Gastrocnemius medialis (tissue), 4 donors: ENCODE measurements at regions not wholly inside any gene's neighbourhood (a gene's known extent, or its start where the extent isn't known, plus 50 kb on each side); places are given as distances from the start of the nearest gene placed in this dataset.
"Not testable (repeated sequence)": the region's sequence is repeated elsewhere in the genome, so short reads cannot be mapped to it uniquely, and the experiment has no call there.

ENCODE experiments used
- ATAC-seq, 2 donors: fragments of 150-250 bp; one replicate each; pipeline ENCODE4 v1.9.1; 2016
- DNase-seq, 2 donors: peaks; one replicate each; pipeline ENCODE4 v3.0.0-alpha.2; 2019
- H3K27ac ChIP-seq, 4 donors: fragments of 200-600 bp; sonication (generic); 1 replicate in 1 of 4; 2 replicates in 3 of 4; pipeline ENCODE4 v1.5.1; 2016 to 2018; ENCODE audit warnings: mild to moderate bottlenecking in 2 of 4, moderate library complexity in 1 of 4
- H3K27me3 ChIP-seq, 3 donors: fragments of 200-600 bp; sonication (generic) in 2 of 3; 1 replicate in 1 of 3; 2 replicates in 2 of 3; pipeline versions ENCODE4 v1.5.1 to v1.6.0; 2016 to 2019; ENCODE audit warnings: mild to moderate bottlenecking in 1 of 3, moderate library complexity in 1 of 3
- H3K36me3 ChIP-seq, 2 donors: fragments of 200-600 bp; sonication (generic) in 1 of 2; one replicate each; pipeline ENCODE4 v1.5.1; 2017 to 2018
- H3K4me1 ChIP-seq, 2 donors: fragments of 200-600 bp; sonication (generic) in 1 of 2; one replicate each; pipeline ENCODE4 v1.5.1; 2016 to 2017; ENCODE audit warnings: mild to moderate bottlenecking in 2 of 2
- H3K4me3 ChIP-seq, 4 donors: fragments of 200-600 bp; sonication (generic) in 3 of 4; 1 replicate in 1 of 4; 2 replicates in 3 of 4; pipeline ENCODE4 v1.5.1; 2016 to 2019; ENCODE audit warnings: mild to moderate bottlenecking in 2 of 4
- H3K9me3 ChIP-seq, 3 donors: fragments of 200-600 bp; sonication (generic) in 2 of 3; 1 replicate in 1 of 3; 2 replicates in 2 of 3; pipeline ENCODE4 v1.5.1; 2016 to 2019
- CTCF ChIP-seq, 5 experiments: fragments of 450-650 bp in 3 of 5; fragments of 200-600 bp in 2 of 5; sonication (generic) in 2 of 5; IDR thresholded peaks in 4 of 5; conservative IDR thresholded peaks in 1 of 5; 1 replicate in 4 of 5; 2 replicates in 1 of 5; pipeline ENCODE4 v1.5.1; 2016 to 2019; ENCODE audit warnings: antibody characterized with exemption in 5 of 5, mild to moderate bottlenecking in 3 of 5, moderate library complexity in 3 of 5
- POLR2A ChIP-seq, 2 donors: fragments of 450-650 bp; IDR thresholded peaks; one replicate each; pipeline ENCODE4 v1.6.1; 2017; ENCODE audit warnings: antibody characterized with exemption in 2 of 2, mild to moderate bottlenecking in 2 of 2, moderate library complexity in 2 of 2
- in situ Hi-C, 4 donors: fragments of 200-750 bp; cut with MboI; loops; one replicate each; pipeline versions ENCODE4 v1.15.0 to v1.8.0; 2017; ENCODE audit warnings: low sequenced_read_pairs in 4 of 4
- intact Hi-C: fragments of 100-400 bp; cut with DNase I; formaldehyde crosslinking; loops from one replicate; pipeline ENCODE4 v1.15.1; 2023; ENCODE audit warnings: low total_unique reads

- intact Hi-C loops (no loop called here), in situ Hi-C loops (no loop called here)
Observed at GRCh38 chr2:215724146-215724545, 288.3 kb upstream of the FN1 start.

GRCh38 chr2:215723631-215724011 lies 287.8 kb upstream of the FN1 start:
- Histone ChIP-seq H3K4me1 (no peaks in the 10 kb centered on the region), H3K9me3 (no peaks in the 10 kb centered on the region), H3K36me3 (no peaks in the 10 kb centered on the region), H3K4me3 (no peak overlapping the region), H3K27ac (no peak overlapping the region), H3K27me3 (no peaks in the 10 kb centered on the region)
- in situ Hi-C loops (no loop called here), intact Hi-C loops (no loop called here)
- no peak for ATAC-seq
- no peak for TF ChIP-seq CTCF (IDR thresholded peaks at IDR 0.05 in 4 of 5, conservative IDR thresholded peaks at IDR 0.05 in 1 of 5)
- no peak for TF ChIP-seq POLR2A (IDR thresholded peaks at IDR 0.05)
- no peak for DNase-seq

More at GRCh38 chr2:215724146-215724545, 288.3 kb upstream of the FN1 start:
- no peak for TF ChIP-seq POLR2A (IDR thresholded peaks at IDR 0.05)
- DNase-seq (no peak), ATAC-seq (no peak)
- Histone ChIP-seq H3K9me3 (no peaks in the 10 kb centered on the region), H3K27ac (no peak overlapping the region), H3K36me3 (no peaks in the 10 kb centered on the region), H3K4me1 (no peaks in the 10 kb centered on the region), H3K4me3 (no peak overlapping the region), H3K27me3 (no peaks in the 10 kb centered on the region)

- no peak for ATAC-seq
- no peaks in the 10 kb centered on the region for H3K27me3 ChIP-seq
- TF ChIP-seq POLR2A (IDR thresholded peaks at IDR 0.05) (no peak), CTCF (IDR thresholded peaks at IDR 0.05 in 4 of 5, conservative IDR thresholded peaks at IDR 0.05 in 1 of 5) (no peak)
- H3K4me1 ChIP-seq, result no peaks in the 10 kb centered on the region
- H3K4me3 ChIP-seq, result no peak overlapping the region
- no peak overlapping the region for H3K27ac ChIP-seq
- no peak for DNase-seq
- no peaks in the 10 kb centered on the region for H3K9me3 ChIP-seq
- H3K36me3 ChIP-seq, result no peaks in the 10 kb centered on the region
- in situ Hi-C loops, result no loop called here
- intact Hi-C loops, result no loop called here
Observed at GRCh38 chr2:215722986-215723630, 287.2 kb upstream of the FN1 start.

- Histone ChIP-seq H3K9me3 (no peaks in the 10 kb centered on the region), H3K4me3 (no peak overlapping the region), H3K4me1 (no peaks in the 10 kb centered on the region), H3K27me3 (no peaks in the 10 kb centered on the region), H3K36me3 (no peaks in the 10 kb centered on the region), H3K27ac (no peak overlapping the region)
- no peak for DNase-seq
- no peak for ATAC-seq
- intact Hi-C loops, result no loop called here
- in situ Hi-C loops, result no loop called here
- no peak for TF ChIP-seq CTCF (IDR thresholded peaks at IDR 0.05 in 4 of 5, conservative IDR thresholded peaks at IDR 0.05 in 1 of 5)
- no peak for TF ChIP-seq POLR2A (IDR thresholded peaks at IDR 0.05)
Observed at GRCh38 chr2:215722125-215722524, 286.3 kb upstream of the FN1 start.

- intact Hi-C loops, H3K27ac ChIP-seq, in situ Hi-C loops: not testable (repeated sequence)
Observed at GRCh38 chr2:215721515-215721914, 285.6 kb upstream of the FN1 start.

GRCh38 chr2:215718890-215719289 lies 283.0 kb upstream of the FN1 start:
- TF ChIP-seq CTCF (IDR thresholded peaks at IDR 0.05 in 4 of 5, conservative IDR thresholded peaks at IDR 0.05 in 1 of 5) (no peak), POLR2A (IDR thresholded peaks at IDR 0.05) (no peak)
- Histone ChIP-seq H3K27me3 (no peaks in the 10 kb centered on the region), H3K4me1 (no peaks in the 10 kb centered on the region), H3K27ac (no peak overlapping the region), H3K36me3 (no peaks in the 10 kb centered on the region), H3K4me3 (no peak overlapping the region), H3K9me3 (no peaks in the 10 kb centered on the region)
- intact Hi-C loops (no loop called here), in situ Hi-C loops (no loop called here)
- DNase-seq, result no peak
- no peak for ATAC-seq

More at GRCh38 chr2:215721515-215721914, 285.6 kb upstream of the FN1 start:
- not testable (repeated sequence) for H3K36me3 ChIP-seq, H3K27me3 ChIP-seq, DNase-seq, H3K9me3 ChIP-seq, H3K4me3 ChIP-seq, H3K4me1 ChIP-seq, ATAC-seq
